IMR-90 (cell line): ENCODE measurements at regions not wholly inside any gene's neighbourhood (a gene's known extent, or its start where the extent isn't known, plus 50 kb on each side); places are given as distances from the start of the nearest gene placed in this dataset.
"Not testable (repeated sequence)": the region's sequence is repeated elsewhere in the genome, so short reads cannot be mapped to it uniquely, and the experiment has no call there.

ENCODE experiments used
- ATAC-seq: fragments of 200-7000 bp; cut with Tn5 transposase; 2 replicates; pipeline ENCODE4 v1.9.1; 2020; ENCODE audit warnings: low read depth, mild to moderate bottlenecking, moderate library complexity
- BruUV-seq: library from RNA; stranded (reverse); fragments of 400-500 nt; replicated peaks from 2 replicates; lab custom pipeline; 2021; lab: Mats Ljungman, UMichigan
- CTCF ChIA-PET: fragments of 300-600 bp; formaldehyde crosslinking; extraction: SDS; loops from one replicate; lab custom pipeline; 2021; ENCODE audit warnings: antibody characterized with exemption; lab: Yijun Ruan, JAX
- POLR2A ChIA-PET: fragments of 300-600 bp; sonication (Branson Sonifier 250); formaldehyde crosslinking; loops from one replicate; lab custom pipeline; 2022; ENCODE audit warnings: antibody characterized with exemption; ENCODE audit not compliant: unreplicated experiment; lab: Charles Lee
- DNase-seq: peaks from one replicate; pipeline ENCODE4 v3.0.0; 2013
- H2AFZ ChIP-seq: replicated peaks from 2 replicates; pipeline ENCODE3; 2013; ENCODE audit warnings: low read length, mild to moderate bottlenecking; ENCODE audit not compliant: poor library complexity
- H2AK5ac ChIP-seq: 2 replicates; pipeline ENCODE4 v1.6.1; 2013; ENCODE audit warnings: low read depth, low read length, inconsistent platforms
- H2AK9ac ChIP-seq: replicated peaks from 2 replicates; pipeline ENCODE3; 2013; ENCODE audit warnings: mild to moderate bottlenecking, low read depth, low read length, moderate library complexity; ENCODE audit not compliant: poor library complexity
- H2BK120ac ChIP-seq: 2 replicates; pipeline ENCODE4 v1.6.1; 2013; ENCODE audit warnings: low read depth, low read length, inconsistent platforms
- H2BK15ac ChIP-seq: 3 replicates; pipeline ENCODE4 v1.6.1; 2013; ENCODE audit warnings: low read depth, low read length, inconsistent platforms
- H2BK20ac ChIP-seq: 2 replicates; pipeline ENCODE4 v1.6.1; 2013; ENCODE audit warnings: low read depth, mild to moderate bottlenecking, inconsistent platforms, low read length, moderate library complexity
- H2BK5ac ChIP-seq: 2 replicates; pipeline ENCODE4 v1.6.1; 2013; ENCODE audit warnings: mild to moderate bottlenecking, low read depth, low read length, inconsistent platforms; ENCODE audit not compliant: poor library complexity, severe bottlenecking
- H3K14ac ChIP-seq: replicated peaks from 2 replicates; pipeline ENCODE4 v1.6.1; 2013; ENCODE audit warnings: low read depth, low read length, inconsistent platforms
- H3K18ac ChIP-seq: 2 replicates; pipeline ENCODE4 v1.6.1; 2013; ENCODE audit warnings: low read depth, low read length, control low read depth
- H3K23ac ChIP-seq: 2 replicates; pipeline ENCODE4 v1.6.1; 2013; ENCODE audit warnings: low read depth, low read length, inconsistent platforms
- H3K27ac ChIP-seq: 2 replicates; pipeline ENCODE4 v1.5.1; 2013; ENCODE audit warnings: mild to moderate bottlenecking, control low read depth, low read length; ENCODE audit not compliant: insufficient read depth
- H3K27me3 ChIP-seq: 2 replicates; pipeline ENCODE4 v1.6.1; 2013; ENCODE audit warnings: low read length; ENCODE audit not compliant: control insufficient read depth, insufficient read depth
- H3K36me3 ChIP-seq: 2 replicates; pipeline ENCODE4 v1.6.1; 2013; ENCODE audit warnings: low read length, mixed read lengths; ENCODE audit not compliant: control insufficient read depth, insufficient read depth
- H3K4ac ChIP-seq: 2 replicates; pipeline ENCODE4 v1.6.1; 2013; ENCODE audit warnings: low read depth, low read length, inconsistent platforms
- H3K4me1 ChIP-seq: 2 replicates; pipeline ENCODE4 v1.6.1; 2013; ENCODE audit warnings: low read length, mixed read lengths; ENCODE audit not compliant: control insufficient read depth, insufficient read depth
- H3K4me2 ChIP-seq: 2 replicates; pipeline ENCODE4 v1.6.1; 2013; ENCODE audit warnings: low read depth, mild to moderate bottlenecking, control low read depth, low read length, moderate library complexity
- H3K4me3 ChIP-seq: 2 replicates; pipeline ENCODE4 v1.5.1; 2013; ENCODE audit warnings: low read depth, mild to moderate bottlenecking, control low read depth, low read length, moderate library complexity; ENCODE audit not compliant: insufficient read depth
- H3K56ac ChIP-seq: 2 replicates; pipeline ENCODE4 v1.6.1; 2013; ENCODE audit warnings: low read length, inconsistent platforms; ENCODE audit not compliant: insufficient read depth; ENCODE audit errors: extremely low read depth
- H3K79me1 ChIP-seq, 2 experiments: 2 replicates each; pipeline ENCODE4 v1.6.1; 2013; ENCODE audit warnings: low read length in 2 of 2, inconsistent platforms in 1 of 2, low read depth in 1 of 2
- H3K9ac ChIP-seq: 2 replicates; pipeline ENCODE4 v1.6.1; 2013; ENCODE audit warnings: low read depth, low read length, control low read depth
- H3K9me1 ChIP-seq: 2 replicates; pipeline ENCODE4 v1.6.1; 2013; ENCODE audit warnings: low read length, inconsistent platforms; ENCODE audit not compliant: insufficient read depth
- H3K9me3 ChIP-seq: 2 replicates; pipeline ENCODE4 v1.6.1; 2013; ENCODE audit warnings: low read length; ENCODE audit not compliant: control insufficient read depth, insufficient read depth
- H4K20me1 ChIP-seq: 2 replicates; pipeline ENCODE4 v1.6.1; 2013; ENCODE audit warnings: low read length, inconsistent platforms; ENCODE audit not compliant: insufficient read depth
- H4K5ac ChIP-seq: 2 replicates; pipeline ENCODE4 v1.6.1; 2013; ENCODE audit warnings: mild to moderate bottlenecking, low read depth, low read length, control low read depth
- H4K8ac ChIP-seq, 2 experiments: 2 replicates each; pipeline ENCODE4 v1.6.1; 2013; ENCODE audit warnings: low read depth in 2 of 2, low read length in 2 of 2, control low read depth in 1 of 2, inconsistent platforms in 1 of 2
- H4K91ac ChIP-seq: 2 replicates; pipeline ENCODE4 v1.6.1; 2013; ENCODE audit warnings: low read depth, low read length, inconsistent platforms; ENCODE audit not compliant: insufficient read depth
- WGBS, 2 experiments: methylation state at CpG; one replicate each; pipeline versions ENCODE4 v1.1.5 to v1.1.7; 2013; ENCODE audit warnings: missing lambda C conversion rate in 2 of 2; ENCODE audit not compliant: insufficient read length in 1 of 2; ENCODE audit errors: extremely low coverage in 2 of 2; 5-methylcytosine and 5-hydroxymethylcytosine counted together
- dilution Hi-C: fragments of 300-500 bp; cut with HindIII; formaldehyde crosslinking; loops from one replicate; pipeline ENCODE4 v1.14.3; 2018; ENCODE audit warnings: low sequenced_read_pairs; ENCODE audit not compliant: unreplicated experiment
- in situ Hi-C: fragments of 300-500 bp; cut with MboI; formaldehyde crosslinking; loops from 3 replicates; pipeline ENCODE4 v1.14.3; 2019; ENCODE audit warnings: low sequenced_read_pairs, inconsistent platforms, mixed read lengths
- intact Hi-C: fragments of 100-400 bp; cut with micrococcal nuclease; formaldehyde crosslinking; loops from 2 replicates; pipeline ENCODE4 v1.10.0; 2022

DNA sequence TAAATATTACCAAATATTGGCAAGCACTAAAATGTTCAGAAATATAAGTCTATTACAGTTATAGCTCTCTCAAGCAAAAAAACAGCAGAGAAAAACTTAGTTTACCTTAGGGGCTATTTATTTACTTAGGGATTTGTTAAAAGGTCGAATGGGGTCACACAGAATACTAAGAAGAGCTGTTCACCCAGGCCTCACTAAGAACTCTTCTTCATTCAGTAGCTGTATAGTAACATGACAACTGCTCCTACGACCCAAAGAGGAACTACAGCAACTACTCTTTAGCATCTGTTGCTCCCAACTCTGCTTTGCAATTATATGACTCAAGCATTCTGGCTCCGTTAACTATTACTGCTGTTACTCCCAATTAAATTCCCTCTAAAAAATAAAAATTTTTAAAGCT is 150.8 kb upstream of the C1QTNF3 start:
- H3K56ac ChIP-seq, H2AK5ac ChIP-seq, H2AK9ac ChIP-seq, H2BK15ac ChIP-seq, H3K4ac ChIP-seq, H2BK20ac ChIP-seq, H3K14ac ChIP-seq, H2BK120ac ChIP-seq, H3K36me3 ChIP-seq, DNase-seq, H3K9me1 ChIP-seq, dilution Hi-C loops, H3K27ac ChIP-seq, H3K4me3 ChIP-seq, POLR2A ChIA-PET, H4K8ac ChIP-seq, H3K9ac ChIP-seq, H3K23ac ChIP-seq, H4K20me1 ChIP-seq, intact Hi-C loops, H3K4me2 ChIP-seq, H2BK5ac ChIP-seq, BruUV-seq, H4K5ac ChIP-seq, H4K91ac ChIP-seq, H3K27me3 ChIP-seq, H3K18ac ChIP-seq, H3K4me1 ChIP-seq, H2AFZ ChIP-seq, CTCF ChIA-PET, in situ Hi-C loops, H3K79me1 ChIP-seq, H3K9me3 ChIP-seq, ATAC-seq: not testable (repeated sequence)
- WGBS, 2 experiments: no CpG with 5 or more reads among the region's 3 CpGs

DNA sequence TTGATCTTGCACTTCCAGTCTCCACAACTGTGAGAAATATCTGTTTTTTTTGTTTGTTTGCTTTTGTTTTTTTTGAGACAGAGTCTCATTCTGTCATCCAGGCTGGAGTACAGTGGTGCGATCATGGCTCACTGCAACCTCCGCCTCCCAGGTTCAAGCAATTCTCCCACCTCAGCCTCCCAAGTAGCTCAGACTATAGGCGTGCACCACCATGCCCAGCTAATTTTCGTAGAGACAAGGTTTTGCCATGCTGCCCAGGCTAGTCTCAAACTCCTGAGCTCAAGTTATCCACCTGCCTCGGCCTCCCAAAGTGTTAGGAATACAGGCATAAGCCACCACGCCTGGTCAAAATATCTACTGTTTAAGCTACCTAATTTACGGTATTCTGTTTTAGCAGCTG is 153.1 kb upstream of the C1QTNF3 start:
- H2AK9ac ChIP-seq, H2AK5ac ChIP-seq, H3K4ac ChIP-seq, H3K27ac ChIP-seq, dilution Hi-C loops, H3K9ac ChIP-seq, H2BK15ac ChIP-seq, in situ Hi-C loops, H2BK120ac ChIP-seq, H2AFZ ChIP-seq, H4K8ac ChIP-seq, H3K23ac ChIP-seq, ATAC-seq, intact Hi-C loops, H3K79me1 ChIP-seq, H3K14ac ChIP-seq, H4K20me1 ChIP-seq, H3K56ac ChIP-seq, H3K4me2 ChIP-seq, H3K27me3 ChIP-seq, H4K5ac ChIP-seq, H3K18ac ChIP-seq, DNase-seq, H4K91ac ChIP-seq, H3K4me1 ChIP-seq, H2BK20ac ChIP-seq, H3K4me3 ChIP-seq, CTCF ChIA-PET, BruUV-seq, H3K9me3 ChIP-seq, H3K36me3 ChIP-seq, H3K9me1 ChIP-seq, H2BK5ac ChIP-seq, POLR2A ChIA-PET: not testable (repeated sequence)
- WGBS, 2 experiments: no CpG with 5 or more reads among the region's 7 CpGs
